ENCODE measurements at regions not wholly inside any gene's neighbourhood (a gene's known extent, or its start where the extent isn't known, plus 50 kb on each side); places are given as distances from the start of the nearest gene placed in this dataset.

- no peak for TF ChIP-seq CTCF (IDR thresholded peaks at IDR 0.05; ENCODE audit: insufficient read depth, low read depth, low read length, missing control alignments)
- DNase-seq (ENCODE audit: low read depth): no peak
- no peak overlapping the region for H3K4me3 ChIP-seq (ENCODE audit: low read length)
Observed at GRCh38 chr2:66761826-66762225, 326.9 kb downstream of the MEIS1 start.

GRCh38 chr2:66762761-66763160 is 327.8 kb downstream of the MEIS1 start:
- no peak for DNase-seq (ENCODE audit: low read depth)
- no peak for TF ChIP-seq CTCF (IDR thresholded peaks at IDR 0.05; ENCODE audit: insufficient read depth, low read depth, low read length, missing control alignments)
- no peak overlapping the region for H3K4me3 ChIP-seq (ENCODE audit: low read length)

GRCh38 chr2:66766582-66766981 is 331.7 kb downstream of the MEIS1 start:
- no peak for TF ChIP-seq CTCF (IDR thresholded peaks at IDR 0.05; ENCODE audit: insufficient read depth, low read depth, low read length, missing control alignments)
- DNase-seq (ENCODE audit: low read depth): no peak
- H3K4me3 ChIP-seq (ENCODE audit: low read length): no peak overlapping the region

GRCh38 chr2:66771359-66771976 is 336.5 kb downstream of the MEIS1 start:
- no peak overlapping the region for H3K4me3 ChIP-seq (ENCODE audit: low read length)
- no peak for TF ChIP-seq CTCF (IDR thresholded peaks at IDR 0.05; ENCODE audit: insufficient read depth, low read depth, low read length, missing control alignments)
- DNase-seq (ENCODE audit: low read depth): peak; percentile 26

GRCh38 chr2:66772618-66773017 is 337.7 kb downstream of the MEIS1 start:
- DNase-seq (ENCODE audit: low read depth): no peak
- no peak overlapping the region for H3K4me3 ChIP-seq (ENCODE audit: low read length)
- peak; percentile 2 for TF ChIP-seq CTCF (IDR thresholded peaks at IDR 0.05; ENCODE audit: insufficient read depth, low read depth, low read length, missing control alignments)

- TF ChIP-seq CTCF (IDR thresholded peaks at IDR 0.05; ENCODE audit: insufficient read depth, low read depth, low read length, missing control alignments): no peak
- no peak for DNase-seq (ENCODE audit: low read depth)
- no peak overlapping the region for H3K4me3 ChIP-seq (ENCODE audit: low read length)
Observed at GRCh38 chr2:66775730-66776422, 341.0 kb downstream of the MEIS1 start.

GRCh38 chr2:66781804-66782203 is 346.9 kb downstream of the MEIS1 start:
- TF ChIP-seq CTCF (IDR thresholded peaks at IDR 0.05; ENCODE audit: insufficient read depth, low read depth, low read length, missing control alignments): no peak

More at GRCh38 chr2:66781804-66782203, 346.9 kb downstream of the MEIS1 start:
- peak; percentile 83 for DNase-seq (ENCODE audit: low read depth)
- H3K4me3 ChIP-seq (ENCODE audit: low read length): no peak overlapping the region
